ENCODE measurements at regions not wholly inside any gene's neighbourhood (a gene's known extent, or its start where the extent isn't known, plus 50 kb on each side); places are given as distances from the start of the nearest gene placed in this dataset.

DNA sequence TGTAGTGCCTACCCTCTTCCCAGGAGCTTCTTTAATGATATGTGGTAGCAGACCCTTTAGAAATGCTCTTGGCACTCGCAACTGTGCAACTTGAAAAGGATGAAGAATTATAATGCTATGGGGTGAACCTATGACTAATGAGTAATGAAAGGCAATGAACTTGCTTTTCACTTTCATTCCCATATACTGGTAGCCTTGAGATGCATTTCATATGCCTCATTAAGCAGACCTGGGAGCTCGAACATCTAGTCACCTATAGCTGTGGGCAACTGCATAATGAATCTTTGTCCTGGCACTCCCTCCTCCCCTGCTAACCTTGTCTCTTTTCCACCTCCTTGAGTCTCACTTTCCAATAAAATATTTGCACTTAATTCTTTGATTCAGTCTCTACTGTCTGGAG, 605.9 kb upstream of the DAB2 start:
- no peak for DNase-seq

GRCh38 chr5:40029711-40030495, 605.1 kb upstream of the DAB2 start:
- no peak for DNase-seq

- no peak for DNase-seq
Observed at GRCh38 chr5:40027400-40027799, 602.6 kb upstream of the DAB2 start.

- no peak for DNase-seq
Observed at GRCh38 chr5:40025586-40025985, 600.8 kb upstream of the DAB2 start.

DNA sequence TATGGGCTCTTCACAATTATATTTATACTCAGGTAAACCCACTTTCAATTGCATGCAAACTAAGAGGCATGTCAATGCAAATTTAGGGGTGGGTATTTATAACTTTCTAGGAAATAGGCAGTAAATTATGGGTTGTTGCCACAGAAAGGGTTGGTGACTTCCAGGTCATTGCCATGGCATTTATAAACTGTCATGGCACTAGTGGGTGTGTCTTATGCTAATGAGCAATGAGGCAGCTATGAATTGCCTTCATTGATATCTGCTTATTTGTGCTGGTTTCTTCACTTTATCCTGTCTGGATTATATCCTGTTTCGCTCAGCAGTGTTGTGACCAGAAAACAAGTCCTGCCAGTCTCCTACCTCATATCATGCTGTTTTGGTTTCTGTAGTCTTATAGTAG, 597.3 kb upstream of the DAB2 start:
- DNase-seq, result no peak

- DNase-seq, result no peak
Observed at GRCh38 chr5:40021007-40021406, 596.2 kb upstream of the DAB2 start.

GRCh38 chr5:40017918-40018317, 593.1 kb upstream of the DAB2 start:
- no peak for DNase-seq

GRCh38 chr5:40017135-40017534, 592.4 kb upstream of the DAB2 start:
- no peak for DNase-seq

GRCh38 chr5:40010436-40010835, 585.7 kb upstream of the DAB2 start:
- no peak for DNase-seq

- no peak for DNase-seq
Observed at GRCh38 chr5:40006260-40006659, 581.5 kb upstream of the DAB2 start.

DNA sequence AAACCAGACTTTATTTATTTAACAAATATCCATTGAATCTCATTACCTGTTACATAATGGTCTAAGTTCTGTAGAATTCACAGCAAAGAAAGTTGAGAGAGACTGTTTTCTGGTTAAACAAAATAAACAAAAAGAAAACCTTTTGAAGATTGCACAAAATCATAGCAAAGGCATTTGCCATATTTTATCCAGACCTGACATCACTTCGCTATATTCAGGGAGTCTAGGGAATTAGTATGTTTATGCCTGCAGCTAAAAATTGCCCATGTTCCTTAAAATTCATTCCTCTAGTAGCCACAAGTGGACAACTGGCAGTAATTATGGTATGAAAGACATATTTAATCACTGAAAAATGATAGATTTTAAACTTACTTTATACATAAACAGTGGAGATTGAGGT, 577.0 kb upstream of the DAB2 start:
- DNase-seq, result no peak

DNA sequence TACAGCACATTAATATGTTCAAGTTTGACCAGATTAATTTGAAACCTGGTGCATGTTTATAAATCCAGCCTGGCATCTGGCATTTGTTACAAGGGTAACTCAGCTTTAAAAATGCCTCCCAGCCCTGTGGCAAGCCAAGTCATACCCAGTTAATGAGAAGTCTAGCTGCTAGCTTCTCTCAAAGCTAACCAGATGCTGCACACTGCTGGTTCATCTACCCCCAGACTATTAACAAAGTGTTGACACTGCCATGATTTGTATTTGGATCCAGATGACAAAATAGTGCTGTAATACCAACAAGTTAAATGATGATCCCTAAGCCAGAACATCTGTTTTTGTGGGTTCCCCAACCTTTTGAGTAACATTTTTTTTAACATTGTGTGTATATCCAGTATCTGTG, 573.7 kb upstream of the DAB2 start:
- no peak for DNase-seq

DNA sequence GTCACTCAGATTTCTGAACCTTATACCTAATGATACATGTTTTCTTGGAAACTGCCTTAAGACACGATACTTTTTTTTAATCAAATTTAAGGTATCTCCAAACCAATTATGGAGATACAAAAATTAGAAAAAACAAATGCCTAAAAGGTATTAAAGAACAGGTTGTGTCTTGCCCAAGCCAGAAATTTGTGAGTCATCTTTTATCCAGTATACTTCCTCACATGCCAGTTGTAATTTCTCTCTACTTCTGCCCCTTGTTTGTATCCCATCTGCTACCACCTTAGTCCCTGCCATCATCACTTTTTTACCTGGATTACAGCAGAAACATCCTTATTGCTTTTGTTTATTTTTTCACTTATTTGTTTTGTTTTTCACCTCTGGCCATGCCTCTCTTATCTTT, 571.2 kb upstream of the DAB2 start:
- DNase-seq, result no peak

GRCh38 chr5:39992617-39993202, 567.9 kb upstream of the DAB2 start:
- no peak for DNase-seq

GRCh38 chr5:39986614-39987013, 561.8 kb upstream of the DAB2 start:
- DNase-seq, result no peak

- no peak for DNase-seq
Observed at GRCh38 chr5:39980056-39980455, 555.3 kb upstream of the DAB2 start.

- DNase-seq, result no peak
Observed at GRCh38 chr5:39977066-39977655, 552.4 kb upstream of the DAB2 start.

GRCh38 chr5:39970117-39970798, 545.5 kb upstream of the DAB2 start:
- no peak for DNase-seq

DNA sequence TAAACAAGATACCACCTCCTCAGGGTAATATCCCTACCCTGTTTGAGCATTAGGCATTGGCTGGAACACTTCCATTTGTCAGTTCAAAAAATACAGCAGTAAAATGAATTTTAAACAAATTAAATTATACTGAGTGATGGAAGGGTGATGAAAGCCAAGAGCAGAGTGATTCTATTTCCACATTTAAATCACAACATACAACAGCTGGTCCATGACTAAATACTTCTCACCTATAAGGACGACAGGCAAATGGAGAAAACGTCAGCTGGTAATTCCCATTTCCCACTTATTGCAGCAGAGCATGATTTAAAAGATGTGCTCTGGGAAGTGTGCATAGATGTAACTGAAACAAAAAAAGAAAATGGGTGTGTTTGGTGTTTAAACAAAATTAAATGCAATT, 543.6 kb upstream of the DAB2 start:
- DNase-seq, result no peak

GRCh38 chr5:39955156-39955555, 530.4 kb upstream of the DAB2 start:
- no peak for DNase-seq

DNA sequence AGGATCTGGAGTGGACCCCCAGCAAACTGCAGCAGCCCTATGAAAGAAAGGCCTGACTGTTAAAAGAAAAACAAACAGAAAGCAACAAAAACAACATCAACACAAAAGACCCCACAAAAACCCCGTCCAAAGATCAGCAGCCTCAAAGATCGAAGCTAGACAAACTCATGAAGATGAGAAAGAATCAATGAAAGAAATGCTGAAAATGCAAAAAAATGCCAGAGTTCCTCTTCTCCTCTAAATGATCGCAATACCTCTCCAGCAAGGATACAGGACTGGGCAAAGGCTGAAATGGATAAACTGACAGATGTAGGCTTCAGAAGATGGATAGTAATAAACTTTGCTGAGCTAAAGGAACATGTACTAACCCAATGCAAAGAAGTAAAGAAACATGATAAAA, 526.3 kb upstream of the DAB2 start:
- no peak for DNase-seq

- peak in 5 of 6 experiments; percentile 32 to 70 (median 42) for DNase-seq
Observed at GRCh38 chr5:39948867-39949468, 524.2 kb upstream of the DAB2 start.

DNA sequence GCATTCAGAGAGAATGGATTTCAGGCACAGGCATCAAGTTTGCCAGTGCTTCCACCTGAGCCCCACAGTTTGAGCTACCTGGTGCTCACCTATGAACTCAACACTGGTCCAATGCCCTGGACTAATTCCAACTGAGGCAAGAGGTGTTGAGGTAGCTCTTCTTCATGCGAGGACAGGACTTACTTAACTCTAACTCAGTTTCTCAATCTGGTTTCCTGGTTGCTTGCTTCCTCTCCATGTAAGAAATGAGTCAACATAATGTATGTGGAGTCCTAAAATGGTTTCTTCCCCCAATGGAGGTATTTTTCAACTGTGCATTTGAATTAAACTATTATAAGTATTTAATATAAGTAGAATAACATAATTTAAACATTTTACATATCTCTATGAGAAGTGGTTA, 523.6 kb upstream of the DAB2 start:
- no peak for DNase-seq

DNA sequence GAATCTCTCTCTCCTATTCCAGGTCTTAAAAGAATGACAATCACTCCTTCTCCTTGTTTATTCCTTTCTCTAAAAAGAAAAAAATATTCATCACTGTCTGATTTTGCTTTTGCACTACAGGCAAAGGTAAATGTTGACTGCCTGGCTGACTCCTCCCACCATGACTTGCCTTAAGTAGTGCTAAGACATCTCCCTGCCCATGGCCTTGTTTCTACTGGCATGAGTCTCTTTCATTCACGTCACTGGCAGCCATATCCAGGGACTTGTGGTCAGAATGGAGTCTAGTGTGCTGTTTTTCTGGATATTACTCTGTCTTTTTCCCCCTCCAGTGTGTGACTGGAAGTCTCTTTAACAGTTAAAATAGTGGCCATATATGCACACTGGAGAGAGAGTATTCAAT, 522.9 kb upstream of the DAB2 start:
- DNase-seq, result no peak
